Caco-2 (cell line): ENCODE measurements at regions not wholly inside any gene's neighbourhood (a gene's known extent, or its start where the extent isn't known, plus 50 kb on each side); places are given as distances from the start of the nearest gene placed in this dataset.

Experiments
- BruUV-seq: library from RNA; stranded (reverse); fragments of 400-500 nt; replicated peaks from 2 replicates; lab custom pipeline; 2021; lab: Mats Ljungman, UMichigan
- CTCF ChIA-PET: fragments of 300-600 bp; sonication (Branson Sonifier 250); formaldehyde crosslinking; loops from one replicate; lab custom pipeline; 2022; ENCODE audit warnings: antibody characterized with exemption; lab: Charles Lee
- POLR2A ChIA-PET: fragments of 300-600 bp; sonication (Branson Sonifier 250); formaldehyde crosslinking; loops from one replicate; lab custom pipeline; 2022; ENCODE audit warnings: antibody characterized with exemption; lab: Charles Lee
- DNase-seq, 2 experiments: peaks; one replicate each; pipeline versions ENCODE4 v3.0.0 to v3.0.0-alpha.2; 2020 to 2022
- H3K27me3 ChIP-seq: replicated peaks from 2 replicates; pipeline ENCODE4 v1.6.0; 2011; ENCODE audit warnings: low read length; ENCODE audit not compliant: control insufficient read depth, insufficient read depth
- H3K36me3 ChIP-seq: 2 replicates; pipeline ENCODE4 v1.5.1; 2011; ENCODE audit warnings: low read length; ENCODE audit not compliant: control insufficient read depth, insufficient read depth
- H3K4me1 ChIP-seq: fragments of 250-450 bp; sonication (Bioruptor Pico); 2 replicates; pipeline ENCODE4 v1.5.1; 2020; ENCODE audit warnings: mild to moderate bottlenecking
- H3K4me3 ChIP-seq: 2 replicates; pipeline ENCODE4 v1.5.1; 2011; ENCODE audit warnings: low read depth, mild to moderate bottlenecking, control low read depth, low read length
- H3K9me3 ChIP-seq: fragments of 250-450 bp; sonication (Bioruptor Pico); 2 replicates; pipeline ENCODE4 v1.5.1; 2020; ENCODE audit warnings: mild to moderate bottlenecking, moderate library complexity
- H3K27ac Mint-ChIP-seq: one replicate; pipeline ENCODE4 v1.8.0; 2022; ENCODE audit warnings: mixed read lengths; ENCODE audit not compliant: unreplicated experiment
- H3K27me3 Mint-ChIP-seq: one replicate; pipeline ENCODE4 v1.8.0; 2022; ENCODE audit warnings: mixed read lengths; ENCODE audit not compliant: insufficient read depth, unreplicated experiment
- H3K36me3 Mint-ChIP-seq: one replicate; pipeline ENCODE4 v1.8.0; 2022; ENCODE audit warnings: mild to moderate bottlenecking, mixed read lengths; ENCODE audit not compliant: insufficient read depth, unreplicated experiment
- H3K4me1 Mint-ChIP-seq: one replicate; pipeline ENCODE4 v1.8.0; 2022; ENCODE audit warnings: low read depth, mixed read lengths; ENCODE audit not compliant: unreplicated experiment
- H3K4me3 Mint-ChIP-seq: one replicate; pipeline ENCODE4 v1.8.0; 2022; ENCODE audit warnings: mild to moderate bottlenecking, moderate library complexity, mixed read lengths; ENCODE audit not compliant: unreplicated experiment
- H3K9me3 Mint-ChIP-seq: one replicate; pipeline ENCODE4 v1.8.0; 2022; ENCODE audit warnings: mixed read lengths; ENCODE audit not compliant: unreplicated experiment
- CTCF ChIP-seq, 2 experiments: fragments of 200-600 bp in 1 of 2; IDR thresholded peaks; 1 replicate in 1 of 2; 2 replicates in 1 of 2; pipeline versions ENCODE4 v1.5.1 to v1.8.0; 2011 to 2022; ENCODE audit warnings: antibody characterized with exemption in 1 of 2, control low read depth in 1 of 2, inconsistent platforms in 1 of 2, low read depth in 1 of 2, low read length in 1 of 2, mild to moderate bottlenecking in 1 of 2, moderate library complexity in 1 of 2; ENCODE audit not compliant: insufficient read depth in 1 of 2, severe bottlenecking in 1 of 2, unreplicated experiment in 1 of 2
- intact Hi-C: fragments of 100-400 bp; cut with micrococcal nuclease; formaldehyde crosslinking; loops from one replicate; pipeline ENCODE4 v1.10.0; 2022; ENCODE audit not compliant: unreplicated experiment

- CTCF ChIA-PET, result no interaction called here
- no peak overlapping the region for H3K4me3 Mint-ChIP-seq
- Histone ChIP-seq H3K36me3 (no peaks in the 10 kb centered on the region), H3K4me3 (no peak overlapping the region), H3K9me3 (no peaks in the 10 kb centered on the region), H3K4me1 (no peaks in the 10 kb centered on the region), H3K27me3 (no peaks in the 10 kb centered on the region)
- no peak for TF ChIP-seq CTCF (IDR thresholded peaks at IDR 0.05; ENCODE audit: insufficient read depth in 1 of 2, low read depth in 1 of 2, low read length in 1 of 2, severe bottlenecking in 1 of 2, unreplicated experiment in 1 of 2)
- POLR2A ChIA-PET, result no interaction called here
- no TSS peak for BruUV-seq
- H3K27me3 Mint-ChIP-seq, result no peaks in the 10 kb centered on the region
- no peaks in the 10 kb centered on the region for H3K36me3 Mint-ChIP-seq
- H3K9me3 Mint-ChIP-seq, result no peaks in the 10 kb centered on the region
- no peak overlapping the region for H3K27ac Mint-ChIP-seq
- H3K4me1 Mint-ChIP-seq, result no peaks in the 10 kb centered on the region
- DNase-seq, result no peak
- intact Hi-C loops, result no loop called here
These were observed 693.2 kb upstream of the FTMT start for GRCh38 chr5:121158451-121158850.

DNA sequence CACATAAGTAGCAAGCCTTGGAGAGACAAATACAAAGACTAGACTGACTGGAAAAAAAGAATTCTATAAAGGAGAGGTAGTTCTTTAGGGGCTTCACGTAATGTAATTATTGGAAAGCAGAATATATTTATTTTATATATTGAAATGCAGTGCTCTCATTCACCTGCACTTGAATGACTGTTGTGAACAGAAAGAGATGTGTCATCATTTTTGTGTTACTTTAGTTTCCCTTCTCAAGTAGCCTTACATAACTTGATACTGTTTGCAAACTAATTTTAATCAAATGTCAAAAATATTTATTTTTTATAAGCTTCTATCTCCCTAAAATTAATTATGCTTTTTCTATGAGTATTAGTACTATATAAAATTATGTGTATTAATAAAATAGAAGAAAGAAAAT lies 691.1 kb upstream of the FTMT start:
- ChIA-PET POLR2A (no interaction called here), CTCF (no interaction called here)
- no TSS peak for BruUV-seq
- H3K4me3 Mint-ChIP-seq, result no peak overlapping the region
- H3K27me3 Mint-ChIP-seq, result peaks cover 3% of the 10 kb centered on the region
- Histone ChIP-seq H3K27me3 (no peaks in the 10 kb centered on the region), H3K9me3 (no peaks in the 10 kb centered on the region), H3K36me3 (no peaks in the 10 kb centered on the region), H3K4me3 (no peak overlapping the region), H3K4me1 (no peaks in the 10 kb centered on the region)
- DNase-seq, result no peak
- no peaks in the 10 kb centered on the region for H3K4me1 Mint-ChIP-seq
- H3K27ac Mint-ChIP-seq, result no peak overlapping the region
- intact Hi-C loops, result no loop called here
- no peaks in the 10 kb centered on the region for H3K9me3 Mint-ChIP-seq
- H3K36me3 Mint-ChIP-seq, result no peaks in the 10 kb centered on the region
- no peak for TF ChIP-seq CTCF (IDR thresholded peaks at IDR 0.05; ENCODE audit: insufficient read depth in 1 of 2, low read depth in 1 of 2, low read length in 1 of 2, severe bottlenecking in 1 of 2, unreplicated experiment in 1 of 2)

- Mint-ChIP-seq H3K27me3 (peaks cover 3% of the 10 kb centered on the region), H3K9me3 (no peaks in the 10 kb centered on the region), H3K4me3 (no peak overlapping the region), H3K4me1 (no peaks in the 10 kb centered on the region), H3K27ac (no peak overlapping the region), H3K36me3 (no peaks in the 10 kb centered on the region)
- POLR2A ChIA-PET, result no interaction called here
- H3K36me3 ChIP-seq, result no peaks in the 10 kb centered on the region
- no peak overlapping the region for H3K4me3 ChIP-seq
- no TSS peak for BruUV-seq
- no peak for TF ChIP-seq CTCF (IDR thresholded peaks at IDR 0.05; ENCODE audit: insufficient read depth in 1 of 2, low read depth in 1 of 2, low read length in 1 of 2, severe bottlenecking in 1 of 2, unreplicated experiment in 1 of 2)
- no peaks in the 10 kb centered on the region for H3K9me3 ChIP-seq
- DNase-seq, result no peak
- no peaks in the 10 kb centered on the region for H3K27me3 ChIP-seq
- CTCF ChIA-PET, result no interaction called here
- H3K4me1 ChIP-seq, result no peaks in the 10 kb centered on the region
- intact Hi-C loops, result no loop called here
These were observed 687.0 kb upstream of the FTMT start for GRCh38 chr5:121164632-121165031.
